ENCODE measurements at regions not wholly inside any gene's neighbourhood (a gene's known extent, or its start where the extent isn't known, plus 50 kb on each side); places are given as distances from the start of the nearest gene placed in this dataset.

DNA sequence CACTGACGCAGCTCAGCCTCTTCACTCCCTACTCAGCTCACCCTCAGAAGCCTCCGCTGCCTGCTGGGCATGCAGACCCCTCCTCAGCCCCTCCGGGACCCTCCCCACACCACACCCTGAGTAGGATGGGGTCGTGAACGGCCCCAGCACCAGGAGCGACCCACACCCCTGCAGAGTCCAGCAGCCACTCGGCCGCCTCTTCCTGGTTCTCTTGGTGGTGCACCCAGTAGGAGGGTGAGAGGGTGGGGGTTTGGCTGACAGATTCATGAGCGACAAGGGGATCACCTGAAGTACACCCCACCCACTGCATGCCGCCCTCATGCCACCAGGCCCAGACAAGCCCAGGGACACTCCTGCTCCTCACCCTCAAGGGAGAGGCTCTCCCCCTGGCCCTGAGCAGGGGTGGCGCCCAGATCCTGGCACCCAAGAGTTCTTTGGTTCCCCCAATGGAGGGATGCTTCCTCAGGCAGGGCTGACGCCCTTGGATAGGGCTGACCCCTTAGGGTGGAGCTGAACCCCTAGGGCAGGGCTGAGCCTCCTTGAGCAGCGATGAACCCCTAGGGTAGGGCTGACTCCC is 76.6 kb upstream of the GPC1 start:
- intact Hi-C loops (cut with DNase I; ENCODE audit: low total_unique reads) (no loop called here), in situ Hi-C loops (cut with MboI; ENCODE audit: low pct_ligation_motif_present in 1 of 4, low pct_unique_long_range_greater_than_20kb in 1 of 4, low sequenced_read_pairs in 3 of 4) (no loop called here)
- Histone ChIP-seq H3K27ac (no peak overlapping the region), H3K36me3 (no peaks in the 10 kb centered on the region), H3K4me3 (no peak overlapping the region), H3K9me3 (no peaks in the 10 kb centered on the region), H3K27me3 (no peaks in the 10 kb centered on the region), H3K4me1 (no peaks in the 10 kb centered on the region)
- TF ChIP-seq POLR2AphosphoS5 (IDR thresholded peaks at IDR 0.05) (no peak), POLR2A (IDR thresholded peaks at IDR 0.05) (no peak), EP300 (IDR thresholded peaks at IDR 0.05; ENCODE audit: low read depth) (no peak)
- TF ChIP-seq, protein P1, sequence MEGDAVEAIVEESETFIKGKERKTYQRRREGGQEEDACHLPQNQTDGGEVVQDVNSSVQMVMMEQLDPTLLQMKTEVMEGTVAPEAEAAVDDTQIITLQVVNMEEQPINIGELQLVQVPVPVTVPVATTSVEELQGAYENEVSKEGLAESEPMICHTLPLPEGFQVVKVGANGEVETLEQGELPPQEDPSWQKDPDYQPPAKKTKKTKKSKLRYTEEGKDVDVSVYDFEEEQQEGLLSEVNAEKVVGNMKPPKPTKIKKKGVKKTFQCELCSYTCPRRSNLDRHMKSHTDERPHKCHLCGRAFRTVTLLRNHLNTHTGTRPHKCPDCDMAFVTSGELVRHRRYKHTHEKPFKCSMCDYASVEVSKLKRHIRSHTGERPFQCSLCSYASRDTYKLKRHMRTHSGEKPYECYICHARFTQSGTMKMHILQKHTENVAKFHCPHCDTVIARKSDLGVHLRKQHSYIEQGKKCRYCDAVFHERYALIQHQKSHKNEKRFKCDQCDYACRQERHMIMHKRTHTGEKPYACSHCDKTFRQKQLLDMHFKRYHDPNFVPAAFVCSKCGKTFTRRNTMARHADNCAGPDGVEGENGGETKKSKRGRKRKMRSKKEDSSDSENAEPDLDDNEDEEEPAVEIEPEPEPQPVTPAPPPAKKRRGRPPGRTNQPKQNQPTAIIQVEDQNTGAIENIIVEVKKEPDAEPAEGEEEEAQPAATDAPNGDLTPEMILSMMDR (IDR thresholded peaks at IDR 0.05) = no peak
- 83% methylated on average over 9 of the region's 13 CpGs; no CpG with 5 or more reads in 1 of the 2 donors for WGBS, 2 donors (ENCODE audit: low coverage in 1 of 2)
- DNase-seq = no peak

DNA sequence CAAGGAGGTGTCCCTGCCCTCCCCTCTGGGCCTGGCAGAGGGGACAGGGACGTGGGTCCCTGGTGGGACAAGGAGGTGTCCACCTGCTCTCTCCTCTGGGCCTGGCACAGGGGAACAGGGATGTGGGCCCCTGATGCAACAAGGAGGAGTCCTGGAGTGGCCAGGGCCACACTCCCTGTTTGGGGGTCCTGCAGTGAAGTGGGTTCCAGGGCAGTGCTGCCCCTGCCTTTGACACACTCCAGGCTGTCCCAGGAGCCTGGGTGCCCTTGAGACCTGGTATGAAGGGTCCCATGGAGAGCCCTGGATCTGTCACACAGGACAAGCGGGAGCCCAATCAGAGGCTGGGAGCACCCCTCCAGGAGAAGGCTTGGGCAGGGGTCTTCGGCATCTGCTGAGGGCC is 75.8 kb upstream of the GPC1 start:
- in situ Hi-C loops (cut with MboI; ENCODE audit: low pct_ligation_motif_present in 1 of 4, low pct_unique_long_range_greater_than_20kb in 1 of 4, low sequenced_read_pairs in 3 of 4) = no loop called here
- Histone ChIP-seq H3K4me1 (no peaks in the 10 kb centered on the region), H3K9me3 (no peaks in the 10 kb centered on the region), H3K27me3 (no peaks in the 10 kb centered on the region), H3K4me3 (no peak overlapping the region), H3K27ac (no peak overlapping the region), H3K36me3 (no peaks in the 10 kb centered on the region)
- WGBS, 2 donors (ENCODE audit: low coverage in 1 of 2) = 67% methylated on average over 3 of the region's 3 CpGs; no CpG with 5 or more reads in 1 of the 2 donors
- intact Hi-C loops (cut with DNase I; ENCODE audit: low total_unique reads) = no loop called here
- no peak for TF ChIP-seq POLR2A (IDR thresholded peaks at IDR 0.05)
- no peak for TF ChIP-seq POLR2AphosphoS5 (IDR thresholded peaks at IDR 0.05)
- TF ChIP-seq EP300 (IDR thresholded peaks at IDR 0.05; ENCODE audit: low read depth) = no peak
- TF ChIP-seq, protein P1 (IDR thresholded peaks at IDR 0.05) = no peak
- DNase-seq = no peak

DNA sequence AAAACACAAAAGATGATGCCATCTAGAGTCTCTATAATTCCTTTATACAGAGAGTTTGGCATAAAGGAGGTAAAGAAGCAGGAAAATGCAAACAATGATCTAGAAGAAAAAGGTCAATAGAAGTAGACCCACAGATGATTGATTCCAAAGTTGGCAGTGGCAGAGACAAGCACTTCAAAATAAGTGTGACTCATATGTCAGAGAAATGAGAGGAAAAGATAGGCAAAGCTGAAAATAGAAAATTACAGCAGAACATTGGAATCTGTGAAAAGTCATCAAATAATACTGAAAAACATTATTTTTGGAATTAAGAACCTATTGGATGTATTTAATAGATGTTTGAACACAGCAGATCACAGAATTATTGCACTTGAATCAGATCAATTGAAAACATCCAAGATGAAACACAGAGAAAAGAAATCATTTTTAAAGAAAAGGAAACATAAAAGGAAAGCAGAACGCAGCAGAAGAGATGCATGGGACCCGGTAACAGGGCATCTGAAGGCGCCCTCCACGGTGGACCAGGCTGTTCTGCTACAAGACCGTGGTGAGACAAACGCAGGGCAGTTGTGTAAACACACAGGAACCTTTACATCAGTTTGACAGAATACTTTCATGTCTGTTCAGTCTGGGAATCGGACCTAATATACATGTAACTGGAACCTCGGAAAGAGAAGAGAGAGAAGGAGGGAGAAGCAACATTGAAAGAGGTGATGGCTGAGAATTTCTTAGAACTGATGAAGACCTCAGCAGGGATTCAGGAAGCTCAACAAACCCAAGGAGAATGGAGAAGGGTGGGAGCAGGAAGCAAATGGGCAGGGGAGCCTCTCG is 74.6 kb upstream of the GPC1 start:
- TF ChIP-seq, protein P1 (IDR thresholded peaks at IDR 0.05) = no peak
- TF ChIP-seq EP300 (IDR thresholded peaks at IDR 0.05; ENCODE audit: low read depth) = no peak
- TF ChIP-seq POLR2AphosphoS5 (IDR thresholded peaks at IDR 0.05) = no peak
- no peak for TF ChIP-seq POLR2A (IDR thresholded peaks at IDR 0.05)
- no peak for DNase-seq
- Histone ChIP-seq H3K36me3 (no peaks in the 10 kb centered on the region), H3K27ac (no peak overlapping the region), H3K4me3 (no peak overlapping the region), H3K9me3 (no peaks in the 10 kb centered on the region), H3K27me3 (no peaks in the 10 kb centered on the region), H3K4me1 (no peaks in the 10 kb centered on the region)
- intact Hi-C loops (cut with DNase I; ENCODE audit: low total_unique reads) = no loop called here
- 80 to 93% methylated on average over 8 to 9 of the region's 9 CpGs for WGBS, 2 donors (ENCODE audit: low coverage in 1 of 2)
- in situ Hi-C loops (cut with MboI; ENCODE audit: low pct_ligation_motif_present in 1 of 4, low pct_unique_long_range_greater_than_20kb in 1 of 4, low sequenced_read_pairs in 3 of 4) = no loop called here

DNA sequence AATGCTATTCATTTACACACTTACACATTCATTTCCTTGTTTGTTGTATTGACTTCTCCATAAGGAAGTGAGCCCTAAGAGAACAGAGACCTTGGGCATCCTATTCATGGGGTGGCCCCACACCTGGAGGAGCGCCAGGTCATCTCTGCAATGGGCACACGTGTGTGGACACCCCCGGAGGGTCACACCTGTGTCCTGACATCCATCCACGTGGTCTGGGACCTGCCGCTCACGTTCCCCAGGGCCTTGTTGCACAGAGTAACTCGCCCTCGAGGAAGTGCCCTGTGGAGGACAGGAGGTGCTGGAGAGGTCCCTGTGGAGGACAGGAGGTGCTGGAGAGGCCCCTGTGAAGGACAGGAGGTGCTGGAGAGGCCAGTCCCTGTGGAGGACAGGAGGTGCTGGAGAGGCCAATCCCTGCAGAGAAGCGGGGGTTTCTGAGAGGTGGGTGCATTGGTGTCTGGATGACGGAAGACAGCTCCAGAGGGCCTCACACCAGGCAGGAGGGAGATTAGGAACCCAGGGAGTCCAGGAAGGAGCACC is 73.2 kb upstream of the GPC1 start:
- Histone ChIP-seq H3K27me3 (no peaks in the 10 kb centered on the region), H3K27ac (no peak overlapping the region), H3K9me3 (no peaks in the 10 kb centered on the region), H3K4me3 (no peak overlapping the region), H3K36me3 (no peaks in the 10 kb centered on the region), H3K4me1 (no peaks in the 10 kb centered on the region)
- no peak for DNase-seq
- TF ChIP-seq, protein P1 (IDR thresholded peaks at IDR 0.05) = no peak
- TF ChIP-seq POLR2A (IDR thresholded peaks at IDR 0.05) (no peak), POLR2AphosphoS5 (IDR thresholded peaks at IDR 0.05) (no peak), EP300 (IDR thresholded peaks at IDR 0.05; ENCODE audit: low read depth) (no peak)
- intact Hi-C loops (cut with DNase I; ENCODE audit: low total_unique reads) = no loop called here
- 62% methylated on average over 10 of the region's 10 CpGs; no CpG with 5 or more reads in 1 of the 2 donors for WGBS, 2 donors (ENCODE audit: low coverage in 1 of 2)
- in situ Hi-C loops (cut with MboI; ENCODE audit: low pct_ligation_motif_present in 1 of 4, low pct_unique_long_range_greater_than_20kb in 1 of 4, low sequenced_read_pairs in 3 of 4) = no loop called here
